Parathyroid adenoma (tissue), 2 donors: ENCODE measurements at regions not wholly inside any gene's neighbourhood (a gene's known extent, or its start where the extent isn't known, plus 50 kb on each side); places are given as distances from the start of the nearest gene placed in this dataset.

Experiments used
- H2AFZ ChIP-seq: fragments of 300-600 bp; sonication (generic); one replicate; pipeline ENCODE4 v1.7.0; 2017; ENCODE audit warnings: antibody characterized with exemption, mild to moderate bottlenecking
- H3K27ac ChIP-seq: fragments of 300-600 bp; sonication (generic); one replicate; pipeline ENCODE4 v1.7.0; 2017
- H3K27me3 ChIP-seq: fragments of 300-600 bp; sonication (generic); one replicate; pipeline ENCODE4 v1.7.0; 2017; ENCODE audit warnings: low read length; ENCODE audit not compliant: control insufficient read depth, insufficient read depth
- H3K36me3 ChIP-seq: fragments of 300-600 bp; sonication (generic); one replicate; pipeline ENCODE4 v1.7.0; 2017; ENCODE audit warnings: low read length; ENCODE audit not compliant: control insufficient read depth, insufficient read depth
- H3K4me1 ChIP-seq: fragments of 300-600 bp; sonication (generic); one replicate; pipeline ENCODE4 v1.7.0; 2017; ENCODE audit warnings: control low read depth
- H3K4me2 ChIP-seq: fragments of 300-600 bp; sonication (generic); one replicate; pipeline ENCODE4 v1.7.0; 2017; ENCODE audit warnings: low read length
- H3K4me3 ChIP-seq: fragments of 300-600 bp; sonication (generic); one replicate; pipeline ENCODE4 v1.7.0; 2017; ENCODE audit warnings: low read depth, low read length
- H3K79me2 ChIP-seq: fragments of 300-600 bp; sonication (generic); one replicate; pipeline ENCODE4 v1.7.0; 2017; ENCODE audit warnings: control low read depth
- H3K9ac ChIP-seq: fragments of 300-600 bp; sonication (generic); one replicate; pipeline ENCODE4 v1.7.0; 2017; ENCODE audit warnings: mild to moderate bottlenecking
- H3K9me3 ChIP-seq: fragments of 300-600 bp; sonication (generic); one replicate; pipeline ENCODE4 v1.7.0; 2017; ENCODE audit warnings: low read length; ENCODE audit not compliant: control insufficient read depth
- TF ChIP-seq, protein P1 (sequence below): fragments of 300-600 bp; sonication (generic); IDR thresholded peaks from one replicate; pipeline ENCODE4 v1.7.0; 2017; ENCODE audit warnings: antibody characterized with exemption, mild to moderate bottlenecking
- donor health status: primary hyperparathyroidism.

DNA sequence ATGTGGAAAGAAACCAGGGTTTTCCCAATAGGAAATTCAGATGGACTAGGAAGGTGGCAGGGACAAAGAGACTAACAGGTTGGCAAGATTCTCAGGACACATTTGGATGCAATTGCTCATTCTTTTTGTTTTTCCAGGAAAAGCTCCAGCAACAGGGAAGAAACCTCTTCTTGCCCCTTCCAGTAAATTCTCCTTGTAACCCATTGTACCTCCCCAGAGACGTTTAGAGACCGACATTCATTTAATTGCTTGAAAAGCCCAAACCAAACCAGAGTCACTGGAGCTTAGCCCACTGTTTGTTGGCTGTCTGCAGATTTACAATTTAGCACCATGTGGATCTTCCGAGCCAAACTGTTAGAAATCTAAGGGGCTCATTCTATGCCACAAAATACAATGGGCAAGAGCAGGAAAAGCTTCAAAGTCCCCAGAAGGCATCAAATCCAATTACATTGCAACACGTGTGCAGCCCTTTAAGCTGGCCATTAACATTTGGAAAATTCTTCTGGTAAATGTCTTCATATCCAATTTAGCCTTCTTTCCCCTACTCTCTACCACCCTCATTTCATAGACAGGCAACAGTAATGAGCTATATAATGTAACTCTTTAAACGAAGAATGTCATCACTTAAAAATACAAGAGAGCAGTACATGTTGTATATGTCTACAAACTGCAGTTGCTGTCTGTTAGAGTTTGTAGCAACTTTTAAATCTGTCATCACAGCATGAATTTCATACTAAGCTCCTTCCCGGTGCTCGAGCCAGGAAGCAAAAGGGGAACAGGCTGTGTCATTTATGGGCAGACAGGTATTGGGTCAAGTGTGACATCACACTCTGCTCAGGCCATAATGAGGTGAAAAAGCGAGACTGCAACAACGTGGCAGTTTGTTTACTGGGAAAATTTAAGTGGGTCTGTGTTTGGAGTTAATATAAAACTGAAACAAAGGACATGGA lies 235.6 kb upstream of the HNRNPA3 start:
- H3K36me3 ChIP-seq = no peaks in the 10 kb centered on the region
- H3K9ac ChIP-seq = no peak overlapping the region
- H3K9me3 ChIP-seq = no peaks in the 10 kb centered on the region
- no peaks in the 10 kb centered on the region for H3K4me1 ChIP-seq
- TF ChIP-seq, protein P1, sequence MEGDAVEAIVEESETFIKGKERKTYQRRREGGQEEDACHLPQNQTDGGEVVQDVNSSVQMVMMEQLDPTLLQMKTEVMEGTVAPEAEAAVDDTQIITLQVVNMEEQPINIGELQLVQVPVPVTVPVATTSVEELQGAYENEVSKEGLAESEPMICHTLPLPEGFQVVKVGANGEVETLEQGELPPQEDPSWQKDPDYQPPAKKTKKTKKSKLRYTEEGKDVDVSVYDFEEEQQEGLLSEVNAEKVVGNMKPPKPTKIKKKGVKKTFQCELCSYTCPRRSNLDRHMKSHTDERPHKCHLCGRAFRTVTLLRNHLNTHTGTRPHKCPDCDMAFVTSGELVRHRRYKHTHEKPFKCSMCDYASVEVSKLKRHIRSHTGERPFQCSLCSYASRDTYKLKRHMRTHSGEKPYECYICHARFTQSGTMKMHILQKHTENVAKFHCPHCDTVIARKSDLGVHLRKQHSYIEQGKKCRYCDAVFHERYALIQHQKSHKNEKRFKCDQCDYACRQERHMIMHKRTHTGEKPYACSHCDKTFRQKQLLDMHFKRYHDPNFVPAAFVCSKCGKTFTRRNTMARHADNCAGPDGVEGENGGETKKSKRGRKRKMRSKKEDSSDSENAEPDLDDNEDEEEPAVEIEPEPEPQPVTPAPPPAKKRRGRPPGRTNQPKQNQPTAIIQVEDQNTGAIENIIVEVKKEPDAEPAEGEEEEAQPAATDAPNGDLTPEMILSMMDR = no peak
- no peak overlapping the region for H2AFZ ChIP-seq
- H3K27me3 ChIP-seq = no peaks in the 10 kb centered on the region
- H3K79me2 ChIP-seq = no peaks in the 10 kb centered on the region
- no peak overlapping the region for H3K27ac ChIP-seq
- H3K4me2 ChIP-seq = no peak overlapping the region
- no peak overlapping the region for H3K4me3 ChIP-seq

DNA sequence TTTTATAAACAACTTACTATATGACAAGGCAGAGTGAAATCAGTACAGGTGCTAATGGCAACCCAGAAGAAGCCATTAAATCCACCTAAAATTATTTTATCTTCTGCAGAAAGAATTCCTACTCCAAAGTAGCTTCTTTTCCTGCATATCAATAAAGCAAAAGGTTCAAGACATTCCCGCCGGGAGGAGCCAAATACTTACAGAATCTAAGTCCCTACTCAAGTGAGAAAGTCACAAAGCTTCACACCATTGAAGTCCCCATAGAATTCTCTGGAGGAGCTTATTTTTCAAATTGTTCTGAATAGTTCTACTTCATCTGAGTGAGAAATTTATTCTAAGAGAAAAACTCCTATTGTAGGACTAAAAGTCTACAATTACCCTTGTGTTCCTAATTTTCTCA lies 233.7 kb upstream of the HNRNPA3 start:
- H3K36me3 ChIP-seq = no peaks in the 10 kb centered on the region
- TF ChIP-seq, protein P1 = no peak

DNA sequence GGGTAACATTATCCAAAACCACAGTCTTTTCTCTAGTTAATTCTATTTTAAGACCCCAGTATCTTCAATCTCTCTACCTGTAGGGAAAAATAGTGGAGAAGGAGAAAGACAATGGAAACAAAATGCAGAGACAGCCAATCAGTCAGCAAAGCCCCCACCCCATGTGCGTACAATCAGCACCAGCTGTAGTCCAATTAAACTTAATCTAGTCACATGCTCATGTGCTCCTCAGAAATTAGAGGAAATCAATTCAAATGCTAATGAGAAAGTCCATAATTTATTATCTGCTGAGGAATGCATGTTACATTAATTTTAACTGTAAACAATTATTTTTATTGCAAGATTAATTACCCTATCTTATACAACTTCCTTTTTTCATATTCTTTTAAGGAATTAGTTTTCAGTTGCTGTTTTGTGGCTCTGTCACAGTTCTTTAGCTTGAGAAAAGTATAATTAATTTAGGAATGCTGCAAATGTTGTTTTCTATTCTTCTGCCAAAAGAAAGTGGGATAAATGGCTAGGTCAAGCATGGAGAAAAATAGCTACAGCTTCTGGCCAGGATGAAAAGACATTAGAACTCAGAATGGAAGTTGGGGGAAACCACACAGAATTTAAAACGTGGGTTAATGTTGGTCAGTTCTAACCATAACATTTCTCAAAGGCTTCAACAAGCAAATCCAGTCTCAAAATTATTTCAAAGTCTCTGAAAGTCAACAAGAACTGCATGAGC lies 232.4 kb upstream of the HNRNPA3 start:
- Histone ChIP-seq H3K4me1 (no peaks in the 10 kb centered on the region), H3K27me3 (no peaks in the 10 kb centered on the region), H3K27ac (no peak overlapping the region), H3K36me3 (no peaks in the 10 kb centered on the region), H3K4me2 (no peak overlapping the region), H3K4me3 (no peak overlapping the region), H2AFZ (no peak overlapping the region), H3K79me2 (no peaks in the 10 kb centered on the region), H3K9ac (no peak overlapping the region), H3K9me3 (no peaks in the 10 kb centered on the region)
- TF ChIP-seq, protein P1 = no peak

More for the DNA sequence above, 233.7 kb upstream of the HNRNPA3 start:
- H3K9ac ChIP-seq = no peak overlapping the region
- no peaks in the 10 kb centered on the region for H3K4me1 ChIP-seq
- H2AFZ ChIP-seq = no peak overlapping the region
- no peaks in the 10 kb centered on the region for H3K27me3 ChIP-seq
- H3K79me2 ChIP-seq = no peaks in the 10 kb centered on the region
- no peak overlapping the region for H3K4me3 ChIP-seq
- H3K9me3 ChIP-seq = no peaks in the 10 kb centered on the region
- H3K27ac ChIP-seq = no peak overlapping the region
- no peak overlapping the region for H3K4me2 ChIP-seq

DNA sequence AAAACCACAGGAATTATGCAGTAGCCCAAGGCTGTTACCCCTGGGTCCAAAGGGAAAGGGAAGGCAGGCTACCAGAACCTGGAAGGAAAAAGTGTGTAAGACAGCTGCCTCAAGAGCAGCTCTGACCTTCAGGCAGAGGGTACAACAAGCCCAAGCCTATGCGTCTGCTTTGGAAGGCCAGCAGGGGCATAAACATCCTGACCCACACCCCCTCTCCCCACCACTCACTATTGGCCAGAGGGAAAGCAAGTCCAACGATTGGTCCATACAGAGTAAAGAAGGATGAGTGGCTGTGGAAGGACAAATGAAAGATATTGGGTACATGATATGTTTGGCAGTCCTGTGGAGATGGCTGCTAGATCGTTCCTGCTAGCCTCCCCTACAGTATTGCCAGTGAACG lies 227.6 kb upstream of the HNRNPA3 start:
- Histone ChIP-seq H3K9ac (no peak overlapping the region), H3K79me2 (no peaks in the 10 kb centered on the region), H2AFZ (no peak overlapping the region), H3K4me3 (no peak overlapping the region), H3K27me3 (no peaks in the 10 kb centered on the region), H3K36me3 (no peaks in the 10 kb centered on the region), H3K27ac (no peak overlapping the region), H3K4me2 (no peak overlapping the region), H3K4me1 (no peaks in the 10 kb centered on the region), H3K9me3 (no peaks in the 10 kb centered on the region)
- TF ChIP-seq, protein P1 = no peak
